Gastroesophageal sphincter (tissue), 4 donors: ENCODE measurements at regions not wholly inside any gene's neighbourhood (a gene's known extent, or its start where the extent isn't known, plus 50 kb on each side); places are given as distances from the start of the nearest gene placed in this dataset.

ENCODE experiments used
- ATAC-seq: fragments of 150-250 bp; one replicate; pipeline ENCODE4 v1.9.1; 2016; ENCODE audit warnings: mild to moderate bottlenecking, moderate library complexity
- H3K27ac ChIP-seq, 4 donors: fragments of 200-600 bp; sonication (generic) in 3 of 4; 1 replicate in 3 of 4; 2 replicates in 1 of 4; pipeline ENCODE4 v1.5.1; 2016 to 2019
- H3K27me3 ChIP-seq: fragments of 200-600 bp; sonication (generic); one replicate; pipeline ENCODE4 v1.5.1; 2019
- H3K36me3 ChIP-seq, 2 donors: fragments of 200-600 bp; sonication (generic); one replicate each; pipeline ENCODE4 v1.5.1; 2019; ENCODE audit warnings: control low read depth in 1 of 2
- H3K4me1 ChIP-seq, 3 donors: fragments of 200-600 bp; sonication (generic); 1 replicate in 2 of 3; 2 replicates in 1 of 3; pipeline ENCODE4 v1.5.1; 2016 to 2019; ENCODE audit warnings: control low read depth in 2 of 3
- H3K4me3 ChIP-seq, 2 donors: fragments of 200-600 bp; sonication (generic); one replicate each; pipeline ENCODE4 v1.5.1; 2019; ENCODE audit warnings: mild to moderate bottlenecking in 1 of 2, moderate library complexity in 1 of 2
- H3K9me3 ChIP-seq, 3 donors: fragments of 200-600 bp; sonication (generic); one replicate each; pipeline ENCODE4 v1.5.1; 2017 to 2019; ENCODE audit warnings: control low read depth in 2 of 3
- CTCF ChIP-seq, 4 experiments: fragments of 200-600 bp in 2 of 4; fragments of 450-650 bp in 2 of 4; sonication (generic) in 1 of 4; IDR thresholded peaks; one replicate each; pipeline ENCODE4 v1.5.1; 2017 to 2019; ENCODE audit warnings: antibody characterized with exemption in 4 of 4, mild to moderate bottlenecking in 2 of 4, moderate library complexity in 2 of 4
- EP300 ChIP-seq: sonication (generic); formaldehyde crosslinking; IDR thresholded peaks from one replicate; pipeline ENCODE4 v1.6.1; 2017; ENCODE audit warnings: antibody characterized with exemption, mild to moderate bottlenecking
- POLR2A ChIP-seq, 2 donors: fragments of 450-650 bp; IDR thresholded peaks; one replicate each; pipeline ENCODE4 v1.6.1; 2017; ENCODE audit warnings: antibody characterized with exemption in 2 of 2, mild to moderate bottlenecking in 2 of 2, moderate library complexity in 1 of 2
- POLR2AphosphoS5 ChIP-seq: sonication (generic); formaldehyde crosslinking; IDR thresholded peaks from one replicate; pipeline ENCODE4 v1.6.1; 2017; ENCODE audit warnings: antibody characterized with exemption
- WGBS, 2 donors: methylation state at CpG; one replicate each; pipeline ENCODE4 v1.1.5; 2018; ENCODE audit warnings: low coverage in 1 of 2; 5-methylcytosine and 5-hydroxymethylcytosine counted together

GRCh38 chr6:115814907-115815306, 245.8 kb downstream of the FRK start:
- Histone ChIP-seq H3K9me3 (no peaks in the 10 kb centered on the region), H3K4me3 (no peak overlapping the region), H3K27ac (no peak overlapping the region), H3K36me3 (no peaks in the 10 kb centered on the region), H3K4me1 (no peaks in the 10 kb centered on the region), H3K27me3 (no peaks in the 10 kb centered on the region)
- no peak for ATAC-seq
- 73 to 88% methylated on average over 1 of the region's 1 CpG for WGBS, 2 donors
- TF ChIP-seq POLR2A (IDR thresholded peaks at IDR 0.05): no peak
- no peak for TF ChIP-seq CTCF (IDR thresholded peaks at IDR 0.05)
- no peak for TF ChIP-seq EP300
- no peak for TF ChIP-seq POLR2AphosphoS5

- 78 to 100% methylated on average over 3 to 5 of the region's 5 CpGs for WGBS, 2 donors
- Histone ChIP-seq H3K36me3 (no peaks in the 10 kb centered on the region), H3K4me1 (no peaks in the 10 kb centered on the region), H3K4me3 (no peak overlapping the region), H3K9me3 (no peaks in the 10 kb centered on the region), H3K27me3 (no peaks in the 10 kb centered on the region), H3K27ac (no peak overlapping the region)
- ATAC-seq: no peak
- TF ChIP-seq POLR2AphosphoS5: no peak
- TF ChIP-seq POLR2A (IDR thresholded peaks at IDR 0.05): no peak
- no peak for TF ChIP-seq CTCF (IDR thresholded peaks at IDR 0.05)
- no peak for TF ChIP-seq EP300
These were observed 249.2 kb downstream of the FRK start for GRCh38 chr6:115811541-115811940.

- Histone ChIP-seq H3K4me1 (no peaks in the 10 kb centered on the region), H3K27ac (no peak overlapping the region), H3K27me3 (no peaks in the 10 kb centered on the region), H3K36me3 (no peaks in the 10 kb centered on the region), H3K4me3 (no peak overlapping the region), H3K9me3 (no peaks in the 10 kb centered on the region)
- TF ChIP-seq POLR2A (IDR thresholded peaks at IDR 0.05) (no peak), CTCF (IDR thresholded peaks at IDR 0.05) (no peak), POLR2AphosphoS5 (no peak), EP300 (no peak)
- ATAC-seq: no peak
- WGBS, 2 donors: 50% methylated on average over 1 of the region's 1 CpG
These were observed 262.5 kb downstream of the FRK start for GRCh38 chr6:115798229-115798628.

GRCh38 chr6:115796829-115797228, 263.9 kb downstream of the FRK start:
- 64% methylated on average over 1 of the region's 1 CpG; no CpG with 5 or more reads in 1 of the 2 donors for WGBS, 2 donors
- H3K27ac ChIP-seq: no peak overlapping the region
- H3K9me3 ChIP-seq: no peaks in the 10 kb centered on the region
- no peak for TF ChIP-seq POLR2AphosphoS5
- H3K27me3 ChIP-seq: no peaks in the 10 kb centered on the region
- ATAC-seq: no peak
- H3K4me3 ChIP-seq: no peak overlapping the region
- no peaks in the 10 kb centered on the region for H3K4me1 ChIP-seq
- no peaks in the 10 kb centered on the region for H3K36me3 ChIP-seq

- Histone ChIP-seq H3K36me3 (no peaks in the 10 kb centered on the region), H3K27me3 (no peaks in the 10 kb centered on the region), H3K9me3 (no peaks in the 10 kb centered on the region), H3K4me3 (no peak overlapping the region), H3K27ac (no peak overlapping the region), H3K4me1 (no peaks in the 10 kb centered on the region)
- no peak for ATAC-seq
- 57 to 69% methylated on average over 1 to 2 of the region's 2 CpGs for WGBS, 2 donors
- no peak for TF ChIP-seq CTCF (IDR thresholded peaks at IDR 0.05)
- no peak for TF ChIP-seq POLR2AphosphoS5
- TF ChIP-seq POLR2A (IDR thresholded peaks at IDR 0.05): no peak
- TF ChIP-seq EP300: no peak
These were observed 264.6 kb downstream of the FRK start for GRCh38 chr6:115796061-115796460.
